SH-SY5Y (cell line): ENCODE measurements at regions not wholly inside any gene's neighbourhood (a gene's known extent, or its start where the extent isn't known, plus 50 kb on each side); places are given as distances from the start of the nearest gene placed in this dataset.

Source experiments
- GATA2 ChIP-seq: IDR thresholded peaks from 2 replicates; pipeline ENCODE4 v1.6.1; 2011; ENCODE audit warnings: mild to moderate bottlenecking, low read depth, low read length
- GATA3 ChIP-seq: IDR thresholded peaks from 2 replicates; pipeline ENCODE4 v1.6.1; 2011; ENCODE audit warnings: low read depth, mild to moderate bottlenecking, low read length, moderate library complexity

DNA sequence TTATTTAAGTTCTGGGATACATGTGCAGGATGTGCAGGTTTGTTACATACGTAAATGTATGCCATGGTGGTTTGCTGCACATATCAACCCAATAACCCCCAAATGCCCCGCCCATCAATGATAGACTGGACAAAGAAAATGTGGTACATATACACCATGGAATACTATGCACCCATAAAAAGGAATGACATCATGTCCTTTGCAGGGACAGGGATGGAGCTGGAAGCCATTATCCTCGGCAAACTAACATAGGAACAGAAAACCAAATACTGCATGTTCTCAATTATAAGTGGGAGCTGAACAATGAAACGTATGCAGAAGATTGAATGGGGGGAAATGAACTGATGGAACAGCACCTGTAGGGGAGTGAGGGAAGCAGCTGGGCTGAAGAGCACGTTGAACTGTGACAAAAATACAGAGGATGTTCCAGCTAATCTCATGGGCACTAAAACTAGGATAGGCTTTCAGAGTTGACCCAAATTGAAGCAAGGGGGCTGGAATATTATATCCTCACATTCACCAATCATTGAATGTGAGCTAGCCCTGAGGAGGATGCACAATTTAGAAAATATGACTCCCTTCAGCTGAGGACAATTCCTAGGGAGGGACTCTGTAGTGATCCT is 70.5 kb upstream of the OSMR start:
- TF ChIP-seq GATA2, result no peak
- no peak for TF ChIP-seq GATA3
